Endothelial cell of umbilical vein (primary cell): ENCODE measurements at regions not wholly inside any gene's neighbourhood (a gene's known extent, or its start where the extent isn't known, plus 50 kb on each side); places are given as distances from the start of the nearest gene placed in this dataset.

ENCODE experiments used
- BruUV-seq: library from RNA; stranded (reverse); fragments of 400-500 nt; replicated peaks from 2 replicates; lab custom pipeline; 2021; lab: Mats Ljungman, UMichigan
- CTCF ChIA-PET: fragments of 300-600, 350-600 bp; sonication (Branson Sonifier 250); formaldehyde crosslinking; loops from one replicate; lab custom pipeline; 2021; ENCODE audit warnings: antibody characterized with exemption, inconsistent platforms; lab: Charles Lee
- POLR2A ChIA-PET: fragments of 300-600, 350-600 bp; sonication (Branson Sonifier 250); formaldehyde crosslinking; loops from one replicate; lab custom pipeline; 2021; ENCODE audit warnings: antibody characterized with exemption, inconsistent platforms; lab: Charles Lee
- DNase-seq: peaks from one replicate; pipeline ENCODE4 v3.0.0-alpha.2; 2011; ENCODE audit warnings: low read depth, low spot score
- FAIRE-seq: peaks from 2 replicates; lab custom pipeline; 2011; peaks lifted over from hg19 to GRCh38; lab: Jason Lieb, UNC
- H2AFZ ChIP-seq: 2 replicates; pipeline ENCODE4 v1.6.0; 2012; ENCODE audit warnings: low read depth, low read length, control low read depth, inconsistent platforms
- H3K27ac ChIP-seq: 2 replicates; pipeline ENCODE4 v1.5.1; 2011; ENCODE audit warnings: low read depth, mild to moderate bottlenecking, control low read depth, low read length, moderate library complexity; ENCODE audit not compliant: insufficient read depth
- H3K27me3 ChIP-seq, 2 experiments: 2 replicates each; pipeline versions ENCODE4 v1.6.0 to v1.6.1; 2011; ENCODE audit warnings: low read length in 2 of 2, mixed read lengths in 1 of 2; ENCODE audit not compliant: control insufficient read depth in 2 of 2, insufficient read depth in 2 of 2
- H3K36me3 ChIP-seq, 2 experiments: 2 replicates in 1 of 2; 3 replicates in 1 of 2; pipeline ENCODE4 v1.5.1; 2011; ENCODE audit warnings: low read length in 2 of 2, mild to moderate bottlenecking in 1 of 2, moderate library complexity in 1 of 2; ENCODE audit not compliant: control insufficient read depth in 2 of 2, insufficient read depth in 2 of 2; ENCODE audit errors: extremely low read depth in 1 of 2
- H3K4me1 ChIP-seq: 3 replicates; pipeline ENCODE4 v1.5.1; 2011; ENCODE audit warnings: mild to moderate bottlenecking, low read length; ENCODE audit not compliant: control insufficient read depth, insufficient read depth; ENCODE audit errors: extremely low read depth
- H3K4me2 ChIP-seq: 2 replicates; pipeline ENCODE4 v1.6.1; 2011; ENCODE audit warnings: low read length, control low read depth, mixed read lengths; ENCODE audit not compliant: insufficient read depth
- H3K4me3 ChIP-seq, 3 experiments: fragments of 200-600 bp in 1 of 3; sonication (generic), shearing (Covaris generic) in 1 of 3; replicated peaks in 1 of 3; 2 replicates each; pipeline ENCODE4 v1.5.1; 2011 to 2016; ENCODE audit warnings: control low read depth in 3 of 3, low read length in 3 of 3, mild to moderate bottlenecking in 2 of 3, inconsistent platforms in 1 of 3, low read depth in 1 of 3, moderate library complexity in 1 of 3; ENCODE audit not compliant: insufficient read depth in 1 of 3
- H3K79me2 ChIP-seq: 2 replicates; pipeline ENCODE4 v1.6.0; 2012; ENCODE audit warnings: low read length, inconsistent platforms; ENCODE audit not compliant: control insufficient read depth, insufficient read depth
- H3K9ac ChIP-seq: replicated peaks from 2 replicates; pipeline ENCODE3; 2011; ENCODE audit warnings: low read length, control low read depth; ENCODE audit not compliant: insufficient read depth; ENCODE audit errors: extremely low read depth
- H3K9me1 ChIP-seq: replicated peaks from 3 replicates; pipeline ENCODE4 v1.6.0; 2011; ENCODE audit warnings: mild to moderate bottlenecking, low read length; ENCODE audit not compliant: control insufficient read depth, insufficient read depth; ENCODE audit errors: extremely low read depth
- H3K9me3 ChIP-seq: replicated peaks from 2 replicates; pipeline ENCODE4 v1.5.1; 2012; ENCODE audit warnings: low read length, inconsistent platforms; ENCODE audit not compliant: control insufficient read depth, insufficient read depth
- H4K20me1 ChIP-seq: replicated peaks from 2 replicates; pipeline ENCODE3; 2011; ENCODE audit warnings: mild to moderate bottlenecking, low read length; ENCODE audit not compliant: control insufficient read depth, insufficient read depth; ENCODE audit errors: extremely low read depth
- EZH2 ChIP-seq: IDR thresholded peaks from 2 replicates; pipeline ENCODE4 v1.6.1; 2012; ENCODE audit warnings: borderline replicate concordance, low read depth, mild to moderate bottlenecking, moderate library complexity, low read length, inconsistent platforms; ENCODE audit not compliant: severe bottlenecking
- FOS ChIP-seq: IDR thresholded peaks from 2 replicates; pipeline ENCODE4 v1.6.1; 2011; ENCODE audit warnings: mild to moderate bottlenecking, low read length, moderate library complexity, borderline replicate concordance; ENCODE audit not compliant: insufficient read depth
- GATA2 ChIP-seq: IDR thresholded peaks from 2 replicates; pipeline ENCODE4 v1.7.0; 2011; ENCODE audit warnings: low read depth, mild to moderate bottlenecking, moderate library complexity, mixed read lengths, low read length; ENCODE audit not compliant: insufficient read length, insufficient read depth
- JUN ChIP-seq: IDR thresholded peaks from 2 replicates; pipeline ENCODE4 v1.6.1; 2011; ENCODE audit warnings: borderline replicate concordance, low read depth; ENCODE audit not compliant: insufficient read length, insufficient read depth
- MYC ChIP-seq: IDR thresholded peaks from one replicate; pipeline ENCODE4 v1.6.1; 2011; ENCODE audit warnings: mild to moderate bottlenecking, low read depth, low read length
- POLR2A ChIP-seq: IDR thresholded peaks from 2 replicates; pipeline ENCODE4 v1.6.1; 2012; ENCODE audit warnings: low read depth, mild to moderate bottlenecking, control low read depth, low read length
- POLR2AphosphoS5 ChIP-seq: IDR thresholded peaks from 2 replicates; pipeline ENCODE4 v1.6.1; 2012; ENCODE audit warnings: low read depth, mild to moderate bottlenecking, control low read depth, low read length, moderate library complexity; ENCODE audit not compliant: insufficient read depth
- dilution Hi-C: fragments of 300-500 bp; cut with MboI; formaldehyde crosslinking; loops from one replicate; pipeline ENCODE4 v1.15.0; 2019; ENCODE audit warnings: low sequenced_read_pairs; ENCODE audit not compliant: extremely low pct_ligation_motif_present
- intact Hi-C: fragments of 100-400 bp; cut with micrococcal nuclease; formaldehyde crosslinking; loops from one replicate; pipeline ENCODE4 v1.10.0; 2022
- TF ChIP-seq, protein P1 (sequence below), 2 donors: IDR thresholded peaks; 1 replicate in 1 of 2; 2 replicates in 1 of 2; pipeline ENCODE4 v1.5.1; 2011; ENCODE audit warnings: low read length in 2 of 2, mild to moderate bottlenecking in 2 of 2, moderate library complexity in 2 of 2, control low read depth in 1 of 2, inconsistent platforms in 1 of 2, low read depth in 1 of 2; ENCODE audit not compliant: insufficient read depth in 1 of 2; ENCODE audit errors: extremely low read depth in 1 of 2
- TF ChIP-seq, protein P2 (sequence below): IDR thresholded peaks from 2 replicates; pipeline ENCODE4 v1.6.1; 2011; ENCODE audit not compliant: insufficient read depth, insufficient read length

DNA sequence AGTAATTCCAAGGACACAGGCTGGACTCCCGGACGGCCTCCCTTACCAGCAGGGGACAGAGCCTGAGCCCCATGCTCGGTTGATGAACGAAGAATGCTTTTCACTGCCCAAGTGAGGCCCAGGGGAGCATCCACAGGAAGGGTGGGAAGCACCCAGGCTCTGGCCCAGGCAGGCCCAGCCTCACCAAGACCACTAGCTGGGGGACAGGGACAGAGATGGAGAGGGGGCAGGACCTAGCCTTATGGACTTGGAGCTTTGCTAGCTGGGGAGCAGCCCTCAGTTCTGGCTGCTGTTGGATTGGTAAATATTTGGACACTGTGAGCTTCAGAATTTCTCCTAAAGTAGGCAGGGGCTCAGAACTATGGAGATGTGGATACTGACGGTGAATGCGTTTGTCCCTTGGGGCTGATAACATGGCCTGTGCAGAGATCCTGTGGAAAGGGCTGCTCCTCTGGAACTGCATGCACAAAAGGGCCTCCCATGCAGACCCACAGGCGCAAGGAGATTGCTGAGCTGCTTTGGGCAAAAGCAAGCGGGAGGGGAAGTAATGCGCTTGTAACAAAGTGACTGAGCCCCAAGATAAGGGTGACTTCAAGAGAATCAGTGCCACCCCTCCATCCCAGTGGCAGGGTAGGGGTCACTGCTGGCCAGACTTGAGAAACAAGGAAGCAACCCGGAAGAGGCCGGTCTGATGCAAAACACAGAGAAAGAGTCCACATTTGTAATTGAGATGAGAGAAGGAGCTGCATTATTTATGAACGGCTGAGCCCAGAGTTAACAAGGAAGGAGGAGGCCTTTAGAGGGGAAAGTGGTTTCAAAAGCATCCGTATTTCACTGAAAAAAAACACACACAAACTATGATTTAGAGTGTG lies 70.1 kb upstream of the MEF2A start:
- intact Hi-C loops, result no loop called here
- Histone ChIP-seq H3K79me2 (no peaks in the 10 kb centered on the region), H4K20me1 (no peaks in the 10 kb centered on the region), H3K9me3 (no peaks in the 10 kb centered on the region), H3K9ac (no peak overlapping the region), H3K4me2 (no peak overlapping the region), H3K9me1 (no peaks in the 10 kb centered on the region), H3K36me3 (no peaks in the 10 kb centered on the region), H3K4me3 (no peak overlapping the region), H3K27ac (no peak overlapping the region), H3K4me1 (peaks cover 5% of the 10 kb centered on the region), H2AFZ (peak overlapping the region; percentile 91), H3K27me3 (no peaks in the 10 kb centered on the region)
- BruUV-seq, result no TSS peak
- peak; percentile 37 for DNase-seq
- dilution Hi-C loops, result no loop called here
- CTCF ChIA-PET, result interaction anchor here (1.2 to 3.0 kb wide), 3 partner anchors 11 to 208 kb away, joined by 3 to 18 read pairs (median 10); no protein-coding TSS in a partner anchor
- TF ChIP-seq GATA2 (no peak), FOS (no peak), EZH2 (no peak), POLR2A (no peak), POLR2AphosphoS5 (no peak), MYC (no peak), JUN (no peak)
- TF ChIP-seq, protein P1, sequence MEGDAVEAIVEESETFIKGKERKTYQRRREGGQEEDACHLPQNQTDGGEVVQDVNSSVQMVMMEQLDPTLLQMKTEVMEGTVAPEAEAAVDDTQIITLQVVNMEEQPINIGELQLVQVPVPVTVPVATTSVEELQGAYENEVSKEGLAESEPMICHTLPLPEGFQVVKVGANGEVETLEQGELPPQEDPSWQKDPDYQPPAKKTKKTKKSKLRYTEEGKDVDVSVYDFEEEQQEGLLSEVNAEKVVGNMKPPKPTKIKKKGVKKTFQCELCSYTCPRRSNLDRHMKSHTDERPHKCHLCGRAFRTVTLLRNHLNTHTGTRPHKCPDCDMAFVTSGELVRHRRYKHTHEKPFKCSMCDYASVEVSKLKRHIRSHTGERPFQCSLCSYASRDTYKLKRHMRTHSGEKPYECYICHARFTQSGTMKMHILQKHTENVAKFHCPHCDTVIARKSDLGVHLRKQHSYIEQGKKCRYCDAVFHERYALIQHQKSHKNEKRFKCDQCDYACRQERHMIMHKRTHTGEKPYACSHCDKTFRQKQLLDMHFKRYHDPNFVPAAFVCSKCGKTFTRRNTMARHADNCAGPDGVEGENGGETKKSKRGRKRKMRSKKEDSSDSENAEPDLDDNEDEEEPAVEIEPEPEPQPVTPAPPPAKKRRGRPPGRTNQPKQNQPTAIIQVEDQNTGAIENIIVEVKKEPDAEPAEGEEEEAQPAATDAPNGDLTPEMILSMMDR (IDR thresholded peaks at IDR 0.05; ENCODE audit: extremely low read depth in 1 of 2, insufficient read depth in 1 of 2, low read depth in 1 of 2, low read length in 2 of 2), result no peak
- TF ChIP-seq, protein P2, sequence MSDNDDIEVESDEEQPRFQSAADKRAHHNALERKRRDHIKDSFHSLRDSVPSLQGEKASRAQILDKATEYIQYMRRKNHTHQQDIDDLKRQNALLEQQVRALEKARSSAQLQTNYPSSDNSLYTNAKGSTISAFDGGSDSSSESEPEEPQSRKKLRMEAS, result no peak
- POLR2A ChIA-PET, result no interaction called here
- peak; percentile 63 for FAIRE-seq
